ELR (cell line): ENCODE measurements at regions not wholly inside any gene's neighbourhood (a gene's known extent, or its start where the extent isn't known, plus 50 kb on each side); places are given as distances from the start of the nearest gene placed in this dataset.
"Not testable (repeated sequence)": the region's sequence is repeated elsewhere in the genome, so short reads cannot be mapped to it uniquely, and the experiment has no call there.

Source experiments
- DNase-seq: peaks from one replicate; pipeline ENCODE4 v3.0.0-alpha.2; 2015; ENCODE audit warnings: low read depth

DNA sequence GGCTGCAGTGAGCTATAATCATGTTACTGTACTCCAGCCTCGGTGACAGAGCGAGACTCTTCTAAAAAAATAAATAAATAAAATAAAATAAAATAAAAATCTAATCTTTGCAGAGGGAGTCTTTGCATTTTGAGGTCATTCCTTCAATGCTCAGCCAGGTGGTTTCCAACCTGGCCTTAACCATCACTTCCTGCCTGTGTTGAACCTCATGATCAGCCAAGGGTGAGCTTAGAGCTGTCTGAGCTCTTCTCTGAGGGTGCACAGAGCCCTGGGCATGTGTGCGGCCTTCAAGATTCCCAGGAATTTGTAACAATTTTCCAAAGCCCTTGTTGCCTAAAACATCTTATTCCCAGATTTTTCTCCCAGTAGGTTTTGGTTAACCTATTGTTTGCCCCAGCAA lies 94.3 kb downstream of the KCNJ12 start:
- DNase-seq = not testable (repeated sequence)

GRCh38 chr17:21470861-21471260 lies 94.7 kb downstream of the KCNJ12 start:
- DNase-seq = no peak

DNA sequence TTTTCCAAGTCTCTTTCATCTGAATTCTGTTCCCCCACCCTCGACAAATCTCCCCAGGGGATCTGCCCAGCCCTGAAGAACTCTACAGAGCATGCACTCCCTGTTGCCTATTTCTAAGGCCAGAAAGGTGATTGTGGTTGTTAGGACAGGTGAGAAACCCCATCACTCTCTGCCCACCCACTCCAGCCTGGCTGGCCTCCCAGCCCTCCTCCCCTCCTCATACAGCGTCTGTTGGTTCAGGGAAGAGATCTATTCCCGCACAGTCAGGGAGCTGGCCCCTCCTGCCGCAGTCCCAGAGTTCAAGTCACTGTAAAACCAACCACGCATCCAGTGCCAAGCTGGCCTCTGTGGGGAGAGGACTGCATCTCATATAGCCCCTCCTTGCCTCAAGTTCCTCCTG lies 98.7 kb downstream of the KCNJ12 start:
- no peak for DNase-seq

- no peak for DNase-seq
Measured at GRCh38 chr17:21475571-21475970, 99.4 kb downstream of the KCNJ12 start.

DNA sequence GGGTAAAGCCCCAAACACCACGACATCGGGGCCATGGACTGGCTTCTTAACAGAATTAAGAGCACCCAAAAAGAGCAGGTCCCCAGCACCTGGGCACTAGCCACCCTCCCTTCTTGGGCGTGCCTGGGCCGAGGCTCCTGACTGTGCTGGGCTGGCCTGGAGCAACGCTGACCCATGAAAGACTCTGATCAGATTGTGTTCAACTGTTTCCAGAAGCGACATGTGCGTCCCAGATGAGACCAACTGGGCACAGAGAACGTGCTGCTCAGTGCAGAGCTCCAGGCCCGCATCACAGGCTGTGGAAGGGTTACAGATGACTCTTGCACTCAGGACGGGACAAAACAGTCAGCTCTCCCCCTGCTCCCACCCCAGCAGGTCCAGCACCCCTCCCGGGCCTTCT lies 100.7 kb downstream of the KCNJ12 start:
- no peak for DNase-seq

GRCh38 chr17:21482189-21482865 lies 106.2 kb downstream of the KCNJ12 start:
- DNase-seq = no peak

GRCh38 chr17:21488043-21488442 lies 111.9 kb downstream of the KCNJ12 start:
- DNase-seq = not testable (repeated sequence)

GRCh38 chr17:21493993-21494392 lies 117.8 kb downstream of the KCNJ12 start:
- no peak for DNase-seq

DNA sequence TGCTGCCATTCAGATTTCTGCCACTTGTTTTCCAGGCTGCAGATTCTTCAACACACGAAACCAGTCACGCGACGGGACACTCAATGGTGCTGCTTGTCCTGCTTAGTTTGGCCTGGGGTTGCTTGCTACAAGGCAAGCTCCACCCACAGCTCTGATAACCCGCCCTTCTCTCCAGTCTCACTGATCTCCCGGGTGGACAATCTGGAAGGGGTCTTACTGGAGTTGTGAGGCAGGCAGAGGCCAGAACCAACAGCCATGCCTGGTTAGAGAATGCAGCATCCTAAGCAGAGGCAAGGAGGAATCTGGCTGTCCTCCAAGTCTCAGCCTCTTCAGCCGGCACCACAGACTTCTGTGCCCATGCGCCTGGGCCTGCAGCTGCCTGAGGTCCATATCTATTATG lies 119.1 kb downstream of the KCNJ12 start:
- no peak for DNase-seq

DNA sequence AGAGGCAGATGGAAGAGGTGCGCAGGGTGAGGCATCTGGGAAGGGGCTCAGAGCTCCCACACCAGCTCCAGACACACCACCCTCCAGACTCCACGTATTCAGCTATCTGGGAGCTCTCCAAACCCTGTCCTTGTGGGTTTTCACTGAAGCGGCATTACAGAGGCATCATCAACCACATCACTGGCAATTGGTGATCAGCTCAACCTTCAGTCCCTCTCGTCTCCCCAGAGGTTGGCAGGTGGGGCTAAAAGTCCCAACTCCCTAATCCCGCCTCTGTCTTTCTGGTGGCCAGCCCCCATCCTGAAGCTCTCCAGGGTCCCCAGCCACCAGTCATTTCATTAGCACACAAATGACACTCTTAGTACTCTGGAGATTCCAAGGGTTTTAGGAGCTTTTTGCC lies 123.9 kb downstream of the KCNJ12 start:
- DNase-seq = no peak

- not testable (repeated sequence) for DNase-seq
Measured at GRCh38 chr17:21501927-21502700, 126.0 kb downstream of the KCNJ12 start.

DNA sequence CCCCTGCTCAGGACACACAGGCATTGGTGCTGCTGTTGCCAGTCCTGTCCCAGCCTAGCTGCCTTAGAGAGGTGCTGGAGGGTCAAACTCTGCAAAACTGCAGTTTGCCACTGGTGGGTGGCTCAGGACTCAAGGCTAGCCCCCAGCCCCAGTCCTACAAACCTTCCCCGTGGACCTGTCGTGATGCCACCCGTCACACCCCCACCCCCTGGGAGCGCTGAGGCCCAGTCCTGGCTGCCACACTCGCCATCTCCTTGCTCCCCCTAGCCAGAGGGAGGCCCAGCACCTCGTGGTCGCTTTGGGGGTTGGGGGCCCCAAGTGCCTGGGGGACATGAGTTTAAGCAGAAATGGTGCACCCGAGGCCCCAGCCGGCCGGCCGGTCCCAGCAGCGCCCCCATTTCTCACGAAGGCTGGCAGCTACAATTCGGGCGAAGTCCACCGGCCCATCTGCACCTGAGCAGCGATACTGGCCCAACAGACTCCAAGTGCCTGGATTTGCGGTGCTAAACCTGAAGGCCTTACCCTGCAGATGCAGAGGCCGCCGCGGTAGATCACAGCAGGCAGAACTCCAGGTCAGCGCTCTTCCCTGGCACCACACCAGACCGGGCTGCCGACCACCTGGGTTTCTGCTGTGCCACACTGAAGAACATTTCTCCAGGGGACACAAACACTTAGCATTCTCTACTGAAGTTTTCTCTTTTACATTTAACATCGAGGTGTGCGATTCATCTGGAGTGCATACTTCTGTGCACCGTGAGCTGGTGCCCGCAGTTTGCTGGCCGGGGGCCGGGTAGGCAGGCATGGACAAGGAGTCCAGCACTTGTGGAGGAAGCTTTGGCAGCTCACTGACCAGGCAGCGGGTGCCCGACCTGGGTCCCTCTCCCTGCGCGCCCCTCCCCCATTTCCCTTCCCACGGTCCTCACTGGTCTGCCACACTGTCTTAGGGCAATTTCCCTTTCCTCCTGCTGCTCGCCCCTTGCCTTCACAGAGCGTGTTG lies 130.0 kb downstream of the KCNJ12 start:
- no peak for DNase-seq

DNA sequence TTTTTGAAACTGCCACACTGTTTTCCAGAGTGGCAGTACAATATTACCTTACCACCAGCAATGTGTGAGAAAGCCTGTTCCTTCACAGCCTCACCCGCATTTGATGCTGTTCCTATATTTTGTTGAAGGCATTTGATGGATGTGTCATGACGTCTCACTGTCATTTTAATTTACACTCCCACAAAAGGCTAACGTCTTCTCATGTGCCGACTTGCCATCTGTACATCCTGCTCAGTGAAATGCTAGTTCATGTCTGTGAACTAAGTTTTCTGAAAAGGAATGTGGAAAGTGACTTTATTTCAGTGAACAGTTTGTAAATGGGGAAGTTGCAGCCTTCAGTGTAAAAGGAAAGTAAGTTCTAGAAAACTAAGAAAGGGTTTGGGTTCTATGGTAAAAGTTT lies 131.6 kb downstream of the KCNJ12 start:
- not testable (repeated sequence) for DNase-seq

- no peak for DNase-seq
Measured at GRCh38 chr17:21508211-21508610, 132.1 kb downstream of the KCNJ12 start.

- not testable (repeated sequence) for DNase-seq
Measured at GRCh38 chr17:21509356-21509755, 133.2 kb downstream of the KCNJ12 start.

GRCh38 chr17:21510686-21511362 lies 134.7 kb downstream of the KCNJ12 start:
- no peak for DNase-seq

DNA sequence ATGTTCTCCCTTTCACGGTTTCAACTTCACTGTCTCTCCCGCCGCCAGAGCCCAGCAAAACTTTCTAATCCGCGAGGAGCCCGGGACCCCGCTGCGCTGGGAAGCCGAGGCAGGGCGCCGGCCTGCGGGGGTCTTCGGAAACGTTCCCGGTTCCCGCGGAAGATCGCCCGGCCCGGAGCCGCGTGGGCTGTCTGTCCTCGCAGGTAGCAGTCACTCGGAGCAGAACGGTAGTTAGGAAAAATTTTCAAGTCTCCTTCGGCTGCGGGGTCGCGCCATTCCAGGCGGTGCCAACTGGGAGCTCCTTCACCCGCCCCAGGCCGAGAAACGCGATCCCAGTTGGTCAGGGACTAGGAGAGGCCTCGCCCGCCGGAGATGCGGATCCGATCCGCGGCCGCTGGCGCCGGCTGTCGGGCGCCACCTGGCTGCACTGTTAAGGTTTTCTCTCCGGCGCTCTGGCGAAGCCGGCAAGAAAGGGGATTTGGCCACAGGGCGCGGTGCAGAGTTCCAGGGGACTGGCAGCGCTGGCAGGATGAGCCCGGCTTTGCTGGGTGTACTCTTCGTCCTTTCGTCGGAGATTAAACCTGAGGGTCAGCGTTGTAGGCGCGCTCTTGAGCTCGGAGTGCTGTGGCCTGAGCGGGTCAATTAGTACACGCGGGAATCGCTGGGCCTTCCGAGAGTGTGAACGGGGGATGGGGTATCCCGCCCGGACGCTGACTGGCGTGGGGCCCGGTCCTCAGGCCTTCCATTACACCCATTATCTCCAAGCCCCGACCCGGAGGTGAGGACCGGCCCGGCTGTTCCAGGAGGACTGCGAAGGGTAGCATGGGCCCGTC lies 135.4 kb downstream of the KCNJ12 start:
- DNase-seq = peak; percentile 84

DNA sequence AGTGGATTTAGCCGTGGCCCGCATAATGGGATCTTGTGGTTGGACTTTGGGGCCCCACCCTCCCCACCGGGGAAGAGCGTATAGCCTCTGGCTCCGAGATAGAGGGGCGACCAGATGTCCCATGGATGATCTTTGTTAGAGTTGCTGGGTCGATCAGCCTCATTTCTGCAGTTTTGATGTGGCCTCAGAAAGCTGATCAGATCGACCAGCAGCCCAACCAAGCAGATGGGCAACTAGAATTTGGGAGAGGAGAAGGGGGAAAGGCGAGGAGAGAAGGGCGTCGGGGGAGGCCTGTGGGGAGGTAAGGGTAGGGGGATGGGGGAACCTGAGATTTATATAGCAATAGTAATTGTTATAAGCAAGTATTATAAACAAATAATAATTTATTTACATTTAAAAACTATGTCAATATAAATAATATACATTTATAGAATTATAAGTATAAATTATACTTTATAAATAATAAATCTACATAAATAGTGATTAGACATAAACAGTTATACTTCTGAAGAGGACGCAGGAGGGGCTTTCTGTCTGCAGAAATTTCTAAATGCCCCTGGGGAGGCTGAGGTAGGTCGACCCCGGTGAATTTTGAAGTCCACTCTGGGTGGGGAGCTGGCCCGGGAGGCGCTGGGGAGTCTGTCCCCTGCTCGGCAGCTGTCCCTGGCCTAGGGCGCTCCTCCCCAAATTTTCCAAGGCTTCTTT lies 136.3 kb downstream of the KCNJ12 start:
- no peak for DNase-seq

- DNase-seq = peak; percentile 77
Measured at GRCh38 chr17:21513012-21513570, 136.9 kb downstream of the KCNJ12 start.

GRCh38 chr17:21514567-21514966 lies 138.4 kb downstream of the KCNJ12 start:
- DNase-seq = not testable (repeated sequence)
